HG03571 (cell line): ENCODE measurements at regions not wholly inside any gene's neighbourhood (a gene's known extent, or its start where the extent isn't known, plus 50 kb on each side); places are given as distances from the start of the nearest gene placed in this dataset.

Experiments
- ATAC-seq: cut with Tn5 transposase; IDR thresholded peaks from one replicate; pipeline ENCODE4 v1.9.1; 2021; ENCODE audit not compliant: unreplicated experiment

- ATAC-seq = no peak
Measured at GRCh38 chr11:19661827-19662226, 50.8 kb upstream of the NAV2 start.

GRCh38 chr11:19660076-19660475 lies 52.6 kb upstream of the NAV2 start:
- peak; percentile 100 for ATAC-seq

DNA sequence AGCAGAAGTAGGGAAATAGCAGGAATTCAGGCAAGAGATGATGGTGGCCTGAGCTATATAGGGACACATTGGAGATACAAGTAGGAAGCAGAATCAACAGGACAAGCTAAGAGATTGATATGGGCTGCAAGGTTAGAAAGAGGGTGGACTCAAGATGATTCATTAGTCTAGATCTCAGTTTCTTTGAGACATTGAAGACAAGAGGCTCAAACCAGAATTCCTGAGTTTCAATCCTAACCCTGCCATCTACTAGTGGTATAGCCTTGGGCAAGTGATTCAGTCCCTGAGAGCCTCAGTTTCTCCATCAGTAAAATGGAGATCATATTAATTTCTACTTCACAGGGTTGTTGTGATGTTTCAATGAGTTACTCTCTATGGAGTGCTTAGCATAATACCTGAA lies 53.1 kb upstream of the NAV2 start:
- ATAC-seq = no peak

DNA sequence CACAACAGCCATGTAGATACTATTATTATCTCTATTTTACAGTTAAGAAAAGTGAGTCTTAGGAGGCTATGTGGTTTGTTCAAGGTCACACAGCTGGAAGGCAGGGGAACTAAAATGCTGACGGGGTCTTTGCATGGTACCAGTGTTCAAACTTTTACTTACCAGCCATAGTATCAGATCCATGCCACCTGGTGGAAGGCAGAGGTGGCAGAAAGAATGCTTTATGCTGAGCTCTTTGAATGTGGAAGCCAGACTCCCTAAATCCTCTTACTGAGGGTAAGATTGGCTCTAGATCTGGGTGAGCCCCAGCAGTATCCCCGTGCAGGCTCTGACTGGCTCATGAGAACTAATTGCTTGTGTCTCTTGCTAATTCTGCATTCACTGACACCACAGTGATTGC lies 54.3 kb upstream of the NAV2 start:
- ATAC-seq = no peak

- ATAC-seq = no peak
Measured at GRCh38 chr11:19656140-19656541, 56.5 kb upstream of the NAV2 start.

DNA sequence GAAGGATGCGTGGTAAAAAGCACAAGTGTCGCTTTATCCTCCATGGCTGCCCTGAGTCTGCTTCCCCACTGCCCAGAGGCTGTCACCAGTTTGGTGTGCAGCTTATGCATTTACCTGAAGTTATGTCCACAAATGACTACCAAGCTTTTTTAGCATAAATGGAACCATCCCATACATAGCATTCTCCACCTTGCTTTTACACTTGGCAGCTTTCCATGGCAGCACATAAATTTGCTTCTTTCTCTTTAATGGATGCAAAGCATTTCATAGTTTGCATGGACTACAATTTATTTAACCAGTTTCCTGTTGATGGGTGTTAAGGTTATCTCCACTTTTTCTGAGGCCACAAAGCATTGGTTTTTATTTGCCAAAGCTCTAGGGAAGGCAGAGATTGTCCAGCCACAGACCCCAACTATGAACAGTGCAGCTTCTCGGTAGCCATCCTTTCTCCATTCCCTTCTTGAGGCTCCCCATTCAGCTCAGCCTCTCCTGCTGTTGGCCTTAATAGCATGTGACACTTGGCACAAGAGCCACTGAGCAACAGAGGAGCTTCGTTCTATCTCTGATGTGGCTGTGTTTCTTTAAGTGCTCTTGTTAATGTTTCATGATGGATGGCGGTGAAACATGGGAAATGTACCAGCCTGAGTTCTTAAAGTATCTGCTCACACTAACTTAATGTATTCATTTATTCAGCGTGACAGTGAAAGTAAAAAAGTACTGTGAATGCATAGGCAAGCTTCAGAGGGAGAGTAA lies 59.8 kb upstream of the NAV2 start:
- ATAC-seq = no peak

- ATAC-seq = no peak
Measured at GRCh38 chr11:19651653-19652052, 61.0 kb upstream of the NAV2 start.

DNA sequence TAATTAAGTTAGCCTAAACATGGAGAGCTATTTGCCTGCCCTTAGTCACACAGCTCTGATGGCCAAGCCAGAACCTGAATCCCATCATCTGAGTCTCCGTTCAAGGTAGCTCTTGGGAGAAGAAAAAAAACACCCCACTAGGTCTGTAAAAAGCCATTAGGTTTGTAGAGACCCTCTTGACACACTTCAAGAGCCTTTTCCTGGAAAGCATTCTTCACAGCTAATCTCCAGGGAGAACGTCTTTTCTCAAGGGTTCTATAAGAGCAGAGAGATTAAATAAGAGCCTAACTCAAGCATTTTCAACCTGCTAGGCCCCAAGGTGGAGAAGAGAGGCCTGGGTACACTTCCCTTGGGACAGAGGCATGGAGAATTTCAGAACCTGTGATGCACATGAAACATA lies 61.6 kb upstream of the NAV2 start:
- ATAC-seq = no peak

GRCh38 chr11:19650467-19650866 lies 62.2 kb upstream of the NAV2 start:
- no peak for ATAC-seq

DNA sequence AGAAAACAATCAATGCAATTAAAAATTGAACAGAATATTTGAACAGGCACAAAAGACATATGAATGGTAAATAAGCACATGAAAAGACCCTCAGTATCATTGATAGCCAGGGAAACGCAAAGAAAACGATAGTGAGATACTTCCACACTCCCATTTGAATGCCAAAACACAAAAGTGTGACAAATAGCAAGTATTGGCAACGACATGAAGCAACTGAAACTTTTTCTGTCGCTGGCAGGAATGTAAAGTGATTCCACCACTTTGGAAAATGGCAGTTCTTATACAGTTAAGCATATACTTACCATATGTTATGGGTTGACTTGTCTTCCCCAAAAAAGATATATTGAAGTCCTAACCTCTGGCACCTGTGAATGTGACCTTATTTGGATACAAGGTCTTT lies 62.9 kb upstream of the NAV2 start:
- no peak for ATAC-seq

DNA sequence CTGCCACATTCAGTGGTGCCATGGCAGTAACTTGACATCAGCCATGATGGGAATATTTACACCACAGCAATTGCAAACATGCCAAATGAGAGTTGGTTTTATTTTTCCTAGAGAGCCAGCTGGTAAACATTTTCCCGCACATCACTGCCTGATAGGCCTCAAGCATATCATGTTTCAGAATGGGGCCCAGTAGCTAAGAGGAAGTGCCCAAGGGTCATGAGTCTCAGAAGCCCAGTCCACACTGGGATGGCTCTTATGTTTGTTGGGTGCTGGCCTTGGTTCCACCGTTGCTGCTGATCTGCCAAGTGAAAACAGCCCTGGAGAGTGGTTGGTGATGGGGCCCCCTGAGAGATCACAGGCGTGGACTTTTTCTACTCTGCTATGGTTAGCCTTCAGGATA lies 64.3 kb upstream of the NAV2 start:
- ATAC-seq = no peak

DNA sequence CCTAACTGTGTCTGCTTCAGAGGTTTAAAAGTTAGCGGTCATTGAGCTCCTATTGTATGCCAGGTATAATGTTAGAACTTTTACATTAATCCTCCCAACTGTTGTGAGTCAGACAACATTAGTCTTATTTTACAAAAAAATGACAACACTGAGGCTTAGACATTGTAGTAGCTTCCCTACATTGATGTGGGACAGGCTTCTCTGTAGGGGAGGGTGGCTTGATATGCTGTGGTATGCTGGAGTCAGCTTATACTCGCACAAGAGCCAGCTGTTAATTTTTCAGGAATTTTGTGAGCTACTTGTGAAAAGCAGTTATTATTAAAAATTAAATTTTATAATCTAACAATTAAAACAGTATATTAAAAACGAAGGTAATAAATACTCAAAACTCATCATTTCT lies 64.8 kb upstream of the NAV2 start:
- no peak for ATAC-seq

GRCh38 chr11:19646921-19647320 lies 65.7 kb upstream of the NAV2 start:
- no peak for ATAC-seq

DNA sequence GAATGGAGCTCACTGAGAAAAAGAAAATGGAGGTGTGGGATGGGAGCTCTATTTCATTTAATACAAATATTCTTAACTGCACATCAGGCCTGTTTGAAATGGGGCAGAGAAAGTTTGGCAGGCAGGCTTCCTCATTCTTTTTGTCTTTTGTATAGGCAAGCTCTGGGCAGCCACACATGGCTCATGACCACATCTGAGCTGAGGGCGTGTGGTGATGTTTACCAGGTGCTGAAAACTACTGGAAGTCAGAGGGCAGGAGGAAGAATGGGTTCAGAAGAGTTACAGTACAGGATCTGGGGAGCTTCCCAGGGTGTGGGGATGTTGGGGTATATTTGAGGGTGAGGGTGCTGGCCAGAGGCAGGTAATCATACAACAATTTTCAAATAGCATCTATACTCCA lies 66.3 kb upstream of the NAV2 start:
- ATAC-seq = no peak

- no peak for ATAC-seq
Measured at GRCh38 chr11:19644316-19644715, 68.3 kb upstream of the NAV2 start.

- no peak for ATAC-seq
Measured at GRCh38 chr11:19642185-19643158, 70.2 kb upstream of the NAV2 start.

DNA sequence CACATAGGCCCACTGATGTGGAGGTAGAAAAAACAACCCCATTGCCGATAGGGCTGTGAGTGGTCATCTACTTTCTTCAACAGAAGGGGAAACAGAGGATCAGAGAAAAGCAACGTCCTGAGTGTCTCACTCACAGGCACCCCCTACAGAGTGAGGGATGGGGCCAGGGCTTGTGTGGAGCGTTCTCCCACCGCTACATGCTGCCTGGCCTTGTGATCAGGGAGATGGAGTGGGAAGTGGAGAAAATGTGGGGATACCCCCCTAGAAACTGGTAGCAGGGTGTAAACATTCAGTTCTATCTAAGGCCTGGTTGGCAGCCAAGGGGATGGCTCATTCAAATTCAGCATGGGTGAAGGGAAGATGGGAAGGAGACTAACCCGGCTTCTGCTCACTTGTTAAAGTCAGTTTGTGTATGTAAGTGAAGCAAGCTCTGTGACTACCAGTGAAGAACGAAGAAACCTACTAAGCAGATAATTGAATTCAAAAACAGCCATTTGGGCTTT lies 73.0 kb upstream of the NAV2 start:
- ATAC-seq = no peak

GRCh38 chr11:19635332-19635731 lies 77.3 kb upstream of the NAV2 start:
- ATAC-seq = no peak

- ATAC-seq = no peak
Measured at GRCh38 chr11:19633276-19633675, 79.4 kb upstream of the NAV2 start.

- no peak for ATAC-seq
Measured at GRCh38 chr11:19632499-19632834, 80.2 kb upstream of the NAV2 start.

- ATAC-seq = no peak
Measured at GRCh38 chr11:19631712-19632498, 80.7 kb upstream of the NAV2 start.
